GM12872 (cell line): ENCODE measurements at regions not wholly inside any gene's neighbourhood (a gene's known extent, or its start where the extent isn't known, plus 50 kb on each side); places are given as distances from the start of the nearest gene placed in this dataset.

Experiments used
- CTCF ChIP-seq: IDR thresholded peaks from 3 replicates; pipeline ENCODE4 v1.5.1; 2011; ENCODE audit warnings: low read depth, mild to moderate bottlenecking, low read length, moderate library complexity; ENCODE audit not compliant: insufficient read depth

- no peak for TF ChIP-seq CTCF
Observed at GRCh38 chr1:5644281-5645134, 347.7 kb downstream of the NPHP4 start.

DNA sequence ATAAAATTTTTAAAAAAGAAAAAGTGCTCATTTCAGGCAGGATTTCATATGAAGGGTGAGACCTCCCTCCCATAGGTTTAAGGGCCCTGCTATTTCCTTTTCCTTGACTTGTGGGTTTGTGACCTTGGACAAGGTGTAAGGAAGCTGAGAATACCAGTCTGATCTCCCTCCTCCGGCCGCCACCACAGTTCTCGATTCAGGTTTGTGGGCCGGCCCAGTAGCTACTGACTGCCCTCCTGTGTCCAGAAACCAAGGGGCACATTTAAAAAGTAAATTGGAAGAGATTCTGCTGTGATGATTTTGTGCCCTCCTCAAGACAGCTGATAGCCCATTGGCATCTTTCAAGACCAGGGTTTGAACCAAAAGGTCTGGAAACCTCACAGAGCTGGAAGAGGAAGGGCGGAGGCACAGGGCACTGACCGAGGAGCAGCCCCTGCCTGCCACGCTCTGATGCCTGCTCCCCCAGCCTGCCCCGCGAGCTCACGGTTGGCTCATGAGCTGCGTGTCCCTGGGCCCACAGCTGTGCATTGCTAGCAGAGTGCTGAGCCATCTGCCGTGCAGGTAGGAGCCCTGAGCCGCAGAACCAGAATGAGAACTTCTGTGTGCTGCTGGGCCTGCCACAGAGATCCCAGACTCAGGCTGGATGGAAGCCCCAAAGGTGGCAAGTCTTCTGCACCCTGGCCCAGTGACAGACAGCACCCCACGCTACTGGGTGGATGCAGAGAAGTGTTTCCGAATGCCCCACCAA, 348.7 kb downstream of the NPHP4 start:
- no peak for TF ChIP-seq CTCF

GRCh38 chr1:5640845-5641244, 351.4 kb downstream of the NPHP4 start:
- TF ChIP-seq CTCF, result 0 out of 3 replicates have a peak, but pooled peaks have one; percentile 24

DNA sequence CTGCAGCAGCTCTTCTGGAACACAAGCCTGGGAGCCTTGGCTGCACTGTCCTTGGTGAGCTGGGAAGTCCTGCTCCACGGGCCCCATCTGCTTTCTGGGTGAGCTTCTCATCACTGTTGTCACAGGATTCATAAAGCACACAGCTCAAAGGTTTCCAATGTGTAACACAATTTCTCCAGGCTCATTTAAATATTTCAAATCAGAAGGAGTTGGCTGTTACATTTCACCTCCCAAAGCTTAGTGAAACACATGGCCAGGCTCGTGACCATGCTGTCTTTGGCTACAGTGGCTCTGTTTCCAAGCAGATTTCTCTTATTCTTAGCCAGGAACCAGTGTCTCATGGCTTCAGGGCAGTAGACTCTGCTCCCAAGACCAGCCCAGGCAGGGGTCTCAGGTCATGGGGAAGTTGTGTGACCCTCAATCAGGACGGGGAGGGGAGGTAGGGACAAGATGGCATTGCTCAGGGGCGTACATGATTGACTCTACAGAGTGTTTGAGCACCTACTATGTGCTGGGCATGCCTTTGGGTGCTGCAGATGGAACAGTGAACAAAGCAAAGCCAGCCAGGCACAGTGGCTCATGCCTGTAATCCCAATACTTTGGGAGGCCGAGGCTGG, 353.0 kb downstream of the NPHP4 start:
- TF ChIP-seq CTCF, result no peak

GRCh38 chr1:5638582-5638981, 353.6 kb downstream of the NPHP4 start:
- TF ChIP-seq CTCF, result no peak

GRCh38 chr1:5637171-5637570, 355.1 kb downstream of the NPHP4 start:
- peak; percentile 65 for TF ChIP-seq CTCF

DNA sequence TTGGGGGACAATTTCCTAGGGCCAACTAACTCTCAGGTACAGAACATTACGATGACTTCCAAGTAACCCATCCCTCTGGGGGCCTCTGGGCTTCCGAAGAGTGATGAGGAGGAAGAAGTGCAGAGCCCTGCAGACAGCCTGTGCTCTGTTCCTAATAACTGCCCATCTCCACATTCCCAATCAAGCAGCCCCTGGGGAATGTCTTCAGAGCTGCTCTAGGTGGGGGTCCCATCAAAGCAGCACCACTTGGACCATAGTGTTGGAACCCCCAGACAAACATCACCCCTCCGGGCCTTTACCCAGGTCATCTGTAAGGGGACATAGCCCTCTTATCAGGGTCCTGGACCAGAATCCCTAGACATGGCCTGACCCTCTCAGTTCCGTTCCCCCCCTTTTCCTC, 357.3 kb downstream of the NPHP4 start:
- no peak for TF ChIP-seq CTCF
